PC-9 (cell line): ENCODE measurements at regions not wholly inside any gene's neighbourhood (a gene's known extent, or its start where the extent isn't known, plus 50 kb on each side); places are given as distances from the start of the nearest gene placed in this dataset.

Source experiments
- EZH2 ChIP-seq: fragments of 200-600 bp; sonication (generic); IDR thresholded peaks from 2 replicates; pipeline ENCODE4 v1.8.0; 2017; ENCODE audit warnings: antibody characterized with exemption, low read depth
- TF ChIP-seq, protein P1 (sequence below): fragments of 200-600 bp; sonication (generic); conservative IDR thresholded peaks from 2 replicates; pipeline ENCODE4 v1.6.1; 2017; ENCODE audit warnings: mixed run types, antibody characterized with exemption, mild to moderate bottlenecking, moderate library complexity

DNA sequence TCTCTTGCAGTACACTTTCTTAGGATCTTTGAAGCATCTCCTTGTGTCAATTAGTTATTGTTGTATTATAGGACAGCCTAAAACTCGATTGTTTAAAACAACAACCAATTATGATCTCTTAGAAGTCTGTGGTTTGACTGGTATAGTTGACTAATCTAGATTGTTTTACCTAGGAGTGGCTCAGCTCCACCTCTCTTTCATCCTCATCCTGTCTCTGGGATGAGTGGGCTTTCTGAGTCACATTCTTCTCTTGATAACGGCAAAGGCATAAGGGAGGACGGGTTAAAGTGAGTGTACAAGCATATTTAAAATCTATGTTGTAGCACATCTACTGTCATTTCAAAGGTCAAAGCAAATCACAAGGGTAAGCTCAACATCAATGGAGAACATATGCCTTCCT is 102.3 kb upstream of the GULP1 start:
- TF ChIP-seq, protein P1, sequence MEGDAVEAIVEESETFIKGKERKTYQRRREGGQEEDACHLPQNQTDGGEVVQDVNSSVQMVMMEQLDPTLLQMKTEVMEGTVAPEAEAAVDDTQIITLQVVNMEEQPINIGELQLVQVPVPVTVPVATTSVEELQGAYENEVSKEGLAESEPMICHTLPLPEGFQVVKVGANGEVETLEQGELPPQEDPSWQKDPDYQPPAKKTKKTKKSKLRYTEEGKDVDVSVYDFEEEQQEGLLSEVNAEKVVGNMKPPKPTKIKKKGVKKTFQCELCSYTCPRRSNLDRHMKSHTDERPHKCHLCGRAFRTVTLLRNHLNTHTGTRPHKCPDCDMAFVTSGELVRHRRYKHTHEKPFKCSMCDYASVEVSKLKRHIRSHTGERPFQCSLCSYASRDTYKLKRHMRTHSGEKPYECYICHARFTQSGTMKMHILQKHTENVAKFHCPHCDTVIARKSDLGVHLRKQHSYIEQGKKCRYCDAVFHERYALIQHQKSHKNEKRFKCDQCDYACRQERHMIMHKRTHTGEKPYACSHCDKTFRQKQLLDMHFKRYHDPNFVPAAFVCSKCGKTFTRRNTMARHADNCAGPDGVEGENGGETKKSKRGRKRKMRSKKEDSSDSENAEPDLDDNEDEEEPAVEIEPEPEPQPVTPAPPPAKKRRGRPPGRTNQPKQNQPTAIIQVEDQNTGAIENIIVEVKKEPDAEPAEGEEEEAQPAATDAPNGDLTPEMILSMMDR = no peak
- TF ChIP-seq EZH2 = no peak
